Ovary (tissue), 7 donors: ENCODE measurements at regions not wholly inside any gene's neighbourhood (a gene's known extent, or its start where the extent isn't known, plus 50 kb on each side); places are given as distances from the start of the nearest gene placed in this dataset.

Source experiments
- DNase-seq, 5 donors: peaks; one replicate each; pipeline ENCODE4 v3.0.0-alpha.2; 2019 to 2020
- H3K27ac ChIP-seq, 2 donors: fragments of 200-600 bp; one replicate each; pipeline versions ENCODE4 v1.5.1 to v1.8.0; 2019 to 2022
- H3K27me3 ChIP-seq: fragments of 200-600 bp; one replicate; pipeline ENCODE4 v1.8.0; 2022
- H3K36me3 ChIP-seq: fragments of 200-600 bp; sonication (generic); one replicate; pipeline ENCODE4 v1.5.1; 2019
- H3K4me1 ChIP-seq: one replicate; pipeline ENCODE4 v1.8.1; 2013; ENCODE audit warnings: mild to moderate bottlenecking, moderate library complexity; ENCODE audit not compliant: insufficient read depth
- H3K4me3 ChIP-seq: fragments of 200-600 bp; sonication (generic); one replicate; pipeline ENCODE4 v1.5.1; 2017
- H3K9me3 ChIP-seq, 2 donors: fragments of 200-600 bp in 1 of 2; sonication (generic) in 1 of 2; one replicate each; pipeline versions ENCODE4 v1.5.1 to v1.8.1; 2013 to 2019; ENCODE audit warnings: mild to moderate bottlenecking in 1 of 2, moderate library complexity in 1 of 2
- CTCF ChIP-seq, 3 donors: fragments of 450-650 bp in 2 of 3; fragments of 200-600 bp in 1 of 3; IDR thresholded peaks; one replicate each; pipeline versions ENCODE4 v1.5.1 to v1.8.0; 2016 to 2022; ENCODE audit warnings: antibody characterized with exemption in 3 of 3, mild to moderate bottlenecking in 1 of 3
- EP300 ChIP-seq: sonication (generic); formaldehyde crosslinking; IDR thresholded peaks from one replicate; pipeline ENCODE4 v1.6.1; 2017; ENCODE audit warnings: antibody characterized with exemption
- POLR2A ChIP-seq: fragments of 450-650 bp; IDR thresholded peaks from one replicate; pipeline ENCODE4 v1.6.1; 2017; ENCODE audit warnings: antibody characterized with exemption, mild to moderate bottlenecking, moderate library complexity
- WGBS, 3 donors: extraction: QIAGEN DNeasy Blood & Tissue Kit in 1 of 3; methylation state at CpG; one replicate each; pipeline versions ENCODE4 v1.1.5 to v1.1.7; 2013 to 2017; 5-methylcytosine and 5-hydroxymethylcytosine counted together
- intact Hi-C, 4 donors: fragments of 100-400 bp; cut with DNase I; formaldehyde crosslinking; loops; one replicate each; pipeline versions ENCODE4 v1.11.0 to v1.15.1; 2022 to 2023
- donor health status: DM: no; HTN: no; CAD: no; lungs with moderate emphysema.
- donor health status: DM: no; HTN: no; CAD: no.
- donor health status: Bipolar disorder and iron deficiency.
- donor health status: DM: no; HTN: no; CAD: no.
- donor health status: DM: yes; HTN: yes; CAD: no.

DNA sequence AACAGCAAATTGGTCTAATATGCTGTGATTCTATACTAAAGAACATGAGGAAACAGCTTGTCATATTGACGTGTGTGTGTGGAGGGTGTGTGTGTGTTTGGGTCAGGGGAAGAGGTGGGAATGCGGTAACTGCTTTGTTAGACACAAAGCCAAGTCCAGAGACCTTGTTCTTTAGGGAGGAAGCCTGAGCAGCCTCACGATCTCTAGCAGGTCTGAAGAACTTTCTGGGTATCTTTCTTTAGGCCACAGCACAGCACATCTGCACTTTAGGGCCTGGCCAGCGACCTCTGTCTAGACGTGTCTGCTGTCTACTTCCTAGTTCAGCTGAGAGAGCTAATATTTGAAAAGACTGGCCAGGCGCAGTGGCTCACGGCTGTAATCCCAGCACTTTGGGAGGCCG lies 220.0 kb upstream of the TPRG1 start:
- Histone ChIP-seq H3K9me3 (no peaks in the 10 kb centered on the region), H3K4me3 (no peak overlapping the region), H3K27me3 (no peaks in the 10 kb centered on the region), H3K36me3 (no peaks in the 10 kb centered on the region), H3K27ac (peak overlapping the region; percentile 26 to 90), H3K4me1 (peaks cover 21% of the 10 kb centered on the region)
- intact Hi-C loops = loop anchor here in 1 of 4 donors (5.0 kb wide), 1 partner anchor 1209 kb away; no protein-coding TSS in a partner anchor
- DNase-seq = no peak
- no peak for TF ChIP-seq CTCF (IDR thresholded peaks at IDR 0.05)
- TF ChIP-seq EP300 = no peak
- no peak for TF ChIP-seq POLR2A
- 84 to 87% (median 85%) methylated on average over 8 of the region's 8 CpGs for WGBS, 3 donors

- 40 to 56% (median 49%) methylated on average over 3 of the region's 3 CpGs for WGBS, 3 donors
- peak; percentile 85 to 92 (median 87) for DNase-seq
- no peak overlapping the region for H3K27ac ChIP-seq
These were observed 217.1 kb upstream of the TPRG1 start for GRCh38 chr3:188954590-188955208.

DNA sequence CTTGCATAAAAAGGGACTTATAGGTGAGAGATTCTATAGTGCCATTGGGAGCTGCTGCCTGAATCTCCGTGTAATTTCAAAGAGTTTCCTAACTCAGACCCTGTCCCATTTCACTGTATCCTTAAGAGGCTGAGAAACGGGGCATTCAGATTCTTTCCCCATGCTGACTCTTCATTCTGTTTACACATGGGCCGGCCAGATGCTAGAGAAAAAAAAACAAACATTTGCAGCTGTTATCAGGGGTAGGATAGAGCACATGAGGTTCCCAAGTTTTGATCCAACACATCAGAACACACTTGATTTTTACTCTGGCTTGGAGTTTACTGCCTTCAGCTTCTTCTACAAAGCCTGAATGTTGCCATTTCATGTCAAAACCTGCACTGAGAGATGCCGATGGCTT lies 215.9 kb upstream of the TPRG1 start:
- peaks cover 7% of the 10 kb centered on the region for H3K4me1 ChIP-seq
- H3K36me3 ChIP-seq = no peaks in the 10 kb centered on the region
- H3K9me3 ChIP-seq = no peaks in the 10 kb centered on the region
- H3K4me3 ChIP-seq = no peak overlapping the region
- DNase-seq = no peak
- H3K27me3 ChIP-seq = no peaks in the 10 kb centered on the region
- intact Hi-C loops = loop anchor here in 3 of 4 donors (2.0 to 5.0 kb wide), 5 partner anchors 191 to 1217 kb away; partner anchors contain the start of gene BCL6 (in 1 of the 3)
- peak overlapping the region in 1 of 2 donors; percentile 4 for H3K27ac ChIP-seq
- no peak for TF ChIP-seq POLR2A
- TF ChIP-seq CTCF (IDR thresholded peaks at IDR 0.05) = no peak
- no peak for TF ChIP-seq EP300
- 28 to 53% (median 32%) methylated on average over 4 of the region's 4 CpGs for WGBS, 3 donors

More at GRCh38 chr3:188954590-188955208, 217.1 kb upstream of the TPRG1 start:
- peaks cover 8% of the 10 kb centered on the region for H3K4me1 ChIP-seq
- peak; percentile 73 to 96 (median 90) for TF ChIP-seq CTCF (IDR thresholded peaks at IDR 0.05)
- no peak for TF ChIP-seq POLR2A
- TF ChIP-seq EP300 = no peak
- no peak overlapping the region for H3K4me3 ChIP-seq
- H3K27me3 ChIP-seq = no peaks in the 10 kb centered on the region
- H3K9me3 ChIP-seq = no peaks in the 10 kb centered on the region
- no peaks in the 10 kb centered on the region for H3K36me3 ChIP-seq
- intact Hi-C loops = loop anchor here in 3 of 4 donors (2.0 to 5.0 kb wide), 5 partner anchors 193 to 1216 kb away; no protein-coding TSS in a partner anchor

DNA sequence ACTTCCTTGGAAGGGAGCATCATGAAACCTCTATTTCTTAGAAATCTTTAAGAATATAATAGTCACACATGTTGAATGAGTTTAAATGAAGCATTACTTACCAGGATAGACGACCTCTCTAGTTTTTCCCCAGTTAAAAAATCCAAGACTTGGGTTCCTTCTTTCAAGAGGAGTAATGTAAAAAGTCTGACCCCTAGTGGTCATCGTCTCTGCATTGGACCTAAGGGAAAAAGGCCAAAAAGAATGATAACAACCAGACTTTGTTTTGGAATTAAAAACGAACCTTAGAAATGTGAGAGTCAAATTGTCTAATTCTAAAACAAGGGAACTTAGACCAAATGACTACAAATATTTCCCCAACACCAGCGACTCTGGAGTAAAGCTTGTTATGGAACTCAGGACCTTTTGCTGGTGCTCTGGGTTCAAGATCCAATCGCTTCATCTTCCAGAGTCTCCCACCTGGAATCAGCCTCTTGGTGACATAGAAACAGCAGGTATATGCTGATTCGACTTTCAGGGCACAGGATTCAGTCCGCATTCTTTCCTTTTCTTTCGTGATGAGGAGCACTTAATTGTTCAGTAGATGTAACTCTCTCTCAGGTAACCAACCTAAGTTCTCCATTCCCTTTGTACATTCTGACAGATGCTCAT lies 214.8 kb upstream of the TPRG1 start:
- no peak overlapping the region for H3K4me3 ChIP-seq
- TF ChIP-seq CTCF (IDR thresholded peaks at IDR 0.05) (peak; percentile 64 to 79 (median 74)), POLR2A (no peak)
- no peaks in the 10 kb centered on the region for H3K27me3 ChIP-seq
- peaks cover 3% of the 10 kb centered on the region for H3K4me1 ChIP-seq
- H3K36me3 ChIP-seq = no peaks in the 10 kb centered on the region
- intact Hi-C loops = loop anchor here in 3 of 4 donors (2.0 to 5.0 kb wide), 3 partner anchors 190 to 1212 kb away; partner anchors contain the start of gene BCL6 (in 1 of the 3)
- no peaks in the 10 kb centered on the region for H3K9me3 ChIP-seq
- no peak overlapping the region for H3K27ac ChIP-seq
- 30 to 33% (median 30%) methylated on average over 8 of the region's 8 CpGs for WGBS, 3 donors
- peak in 1 of 5 donors; percentile 44 for DNase-seq
